Ureter (tissue), 1 donor: ENCODE measurements at regions not wholly inside any gene's neighbourhood (a gene's known extent, or its start where the extent isn't known, plus 50 kb on each side); places are given as distances from the start of the nearest gene placed in this dataset.
"Not testable (repeated sequence)": the region's sequence is repeated elsewhere in the genome, so short reads cannot be mapped to it uniquely, and the experiment has no call there.

Source experiments
- DNase-seq: peaks from one replicate; pipeline ENCODE4 v3.0.0-alpha.2; 2020; ENCODE audit warnings: low spot score
- donor health status: DM: yes; HTN: yes; CAD: no.

DNA sequence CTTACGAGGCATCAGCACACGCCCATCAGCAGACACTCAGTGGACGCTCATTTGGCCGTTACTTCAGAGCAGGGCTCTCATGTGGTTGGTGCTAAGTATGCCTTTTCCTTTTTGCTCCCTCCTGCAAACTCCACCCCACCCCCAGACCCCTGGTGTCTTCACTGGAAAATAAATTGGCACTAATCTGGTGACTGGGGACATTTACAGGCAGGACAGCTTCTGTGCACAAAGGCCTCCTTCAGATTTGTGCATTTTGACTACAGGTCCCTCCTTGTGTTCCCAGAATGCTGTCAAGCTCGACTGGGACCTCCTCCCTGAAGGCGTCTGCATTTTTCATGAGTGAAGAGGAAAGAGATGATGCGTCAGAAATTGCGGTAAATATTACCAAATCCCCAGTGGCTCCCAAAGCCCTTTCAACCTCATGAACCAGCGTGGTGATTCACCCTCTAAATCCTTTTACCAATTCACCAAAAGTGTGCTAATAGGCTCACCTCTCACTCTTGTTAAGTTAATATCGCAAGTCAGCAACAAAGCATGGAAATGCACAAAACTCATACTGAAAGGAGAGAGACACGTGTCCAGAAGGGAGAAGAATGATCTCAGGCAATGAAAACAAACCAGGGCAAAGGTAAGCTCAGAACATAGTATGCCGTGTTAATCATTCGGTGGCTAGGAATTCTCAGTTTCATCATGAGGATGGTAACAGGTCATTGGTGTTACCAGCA lies 119.0 kb downstream of the NKX6-1 start:
- no peak for DNase-seq

DNA sequence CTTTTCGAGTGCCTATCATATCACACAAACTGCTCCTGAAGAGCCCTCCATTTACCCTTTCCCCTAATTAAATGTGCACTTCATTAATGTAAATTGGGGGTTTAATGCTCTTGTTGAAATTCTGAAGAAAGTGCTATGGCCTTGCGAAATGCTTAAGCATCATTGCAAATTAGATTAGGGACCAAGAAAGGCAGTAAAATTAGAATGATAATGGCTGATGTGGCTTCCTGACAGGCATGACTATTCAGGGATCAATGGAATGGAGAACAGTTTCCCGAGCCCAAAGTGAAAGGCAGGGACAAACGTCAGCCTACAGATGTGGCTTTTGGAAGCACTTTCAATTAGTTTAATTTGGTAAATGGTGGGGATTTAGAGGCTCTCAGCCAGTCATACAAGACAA lies 120.1 kb downstream of the NKX6-1 start:
- no peak for DNase-seq

DNA sequence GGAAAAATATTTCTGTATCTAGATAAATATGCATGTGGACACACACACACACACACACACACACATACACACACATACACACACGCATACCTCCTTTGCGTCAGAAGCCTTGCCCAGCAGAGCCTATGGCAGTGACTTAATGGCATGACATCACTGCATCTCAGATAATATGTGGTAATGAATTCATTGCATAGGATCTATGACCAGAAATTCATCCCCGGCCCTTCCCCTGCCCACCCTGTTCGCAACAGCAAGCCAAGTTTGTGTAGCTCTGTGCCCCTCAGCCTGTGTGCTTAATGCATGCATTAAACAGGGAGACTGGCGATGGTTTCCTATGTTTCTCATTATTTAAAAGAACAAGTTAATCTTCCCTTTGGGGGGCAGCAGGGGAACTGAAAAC lies 120.7 kb downstream of the NKX6-1 start:
- no peak for DNase-seq

DNA sequence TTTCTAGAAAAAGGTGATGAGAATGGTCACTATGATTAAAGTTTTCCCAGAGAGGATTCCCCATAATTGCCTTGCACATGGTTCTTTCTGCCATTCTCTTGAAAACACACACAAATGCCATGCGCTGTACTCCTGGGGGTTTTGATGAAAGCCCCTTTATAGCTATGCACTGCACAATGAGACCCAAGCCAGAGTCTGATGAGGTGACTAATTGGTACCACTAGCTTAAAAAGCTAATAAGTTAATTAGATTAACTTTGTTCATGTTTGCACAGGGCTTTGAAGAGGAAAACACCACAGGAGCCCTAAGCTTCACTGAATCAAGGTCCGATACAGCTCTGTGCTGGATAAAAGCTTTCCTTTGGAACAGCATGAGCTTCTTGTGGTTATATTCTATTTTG lies 132.2 kb downstream of the NKX6-1 start:
- no peak for DNase-seq

DNA sequence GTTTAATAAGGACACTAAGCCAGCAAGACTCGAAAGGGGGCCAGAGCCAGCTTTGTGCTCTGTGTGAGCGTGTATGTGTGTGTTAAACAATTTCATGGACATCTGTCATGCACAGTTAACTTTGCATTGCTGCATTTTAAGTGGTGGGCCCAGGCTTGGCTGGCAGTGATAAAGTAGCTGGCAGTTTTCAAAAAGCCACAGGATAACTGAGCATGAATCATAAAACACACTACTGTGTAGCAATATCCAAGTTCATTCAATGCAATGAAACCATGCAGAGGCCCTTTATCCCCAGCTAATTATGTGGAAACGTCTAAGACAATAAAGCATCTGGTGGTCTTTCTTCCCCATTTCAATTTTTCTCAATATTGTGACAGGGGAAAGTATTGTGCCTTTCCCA lies 132.9 kb downstream of the NKX6-1 start:
- DNase-seq: no peak

DNA sequence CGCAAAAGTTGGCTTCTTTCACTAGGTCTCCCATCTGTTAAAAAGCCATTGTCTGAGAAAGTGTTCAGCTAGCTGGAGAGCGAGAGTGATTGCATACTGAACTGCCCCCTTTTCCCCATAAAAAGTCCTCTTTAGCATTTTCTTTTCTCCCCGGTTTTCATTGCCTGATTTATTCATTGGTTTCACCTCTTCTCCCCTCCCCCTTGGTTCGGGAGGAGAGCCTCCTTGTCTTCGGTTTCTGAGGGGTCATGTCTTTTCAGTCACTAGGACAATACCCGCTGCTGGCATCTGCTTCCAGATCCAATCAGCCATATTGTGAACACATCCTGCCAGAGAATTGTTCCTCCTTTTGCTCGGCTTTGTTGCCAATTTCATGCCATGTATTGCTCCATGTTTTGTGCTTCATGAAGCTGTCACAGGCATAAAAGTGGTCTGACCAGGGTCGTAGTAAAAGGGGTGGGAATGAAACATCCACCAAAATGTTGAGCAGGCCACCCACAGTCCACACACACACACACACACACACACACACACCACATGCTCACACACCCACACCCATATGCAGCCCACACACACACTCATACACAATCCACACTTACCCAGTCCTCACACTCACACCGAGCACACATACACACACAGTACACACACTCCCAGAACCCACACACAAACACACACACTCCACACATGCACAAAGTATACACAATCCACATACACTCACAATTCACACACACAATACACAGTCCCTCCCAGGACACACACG lies 136.0 kb downstream of the NKX6-1 start:
- DNase-seq: no peak

DNA sequence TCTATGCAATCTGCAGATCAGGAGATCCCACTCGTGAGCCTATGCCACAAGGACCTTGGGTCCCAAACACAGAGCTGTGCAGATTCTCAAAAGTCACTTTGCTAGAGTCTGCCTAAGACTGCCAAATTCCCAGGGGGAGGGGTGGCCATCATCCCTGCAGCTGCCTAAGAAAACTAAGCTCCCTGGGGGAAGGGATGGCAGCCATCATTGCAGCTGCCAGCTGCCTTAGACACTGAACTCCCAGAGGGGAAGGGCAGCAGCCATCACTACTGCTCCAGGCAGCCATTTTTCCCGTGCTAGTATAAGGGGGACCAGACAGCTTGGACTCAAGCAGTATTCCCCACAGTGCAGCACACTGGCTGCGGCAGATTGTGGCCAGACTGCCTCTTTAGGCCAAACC lies 156.9 kb downstream of the NKX6-1 start:
- no peak for DNase-seq

DNA sequence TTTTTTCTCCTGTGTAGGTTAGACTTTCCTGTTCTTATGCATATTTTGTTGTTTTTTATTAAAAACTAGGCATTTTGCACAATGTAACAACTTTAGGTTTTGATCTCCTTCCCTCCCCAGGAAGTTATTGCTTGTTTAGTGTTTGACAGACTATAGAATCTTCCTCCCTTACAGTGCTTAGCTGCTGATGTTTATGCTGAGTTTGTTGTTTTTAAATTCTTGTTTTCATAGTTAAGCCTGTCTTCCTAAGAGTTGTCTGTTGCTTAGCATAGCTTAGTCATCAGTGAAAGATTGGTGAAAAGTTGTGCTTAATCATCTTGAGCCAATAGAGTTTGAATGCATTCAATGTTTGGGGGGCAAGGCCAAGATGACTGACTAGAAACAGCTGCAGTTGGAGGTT lies 157.5 kb downstream of the NKX6-1 start:
- DNase-seq: no peak

DNA sequence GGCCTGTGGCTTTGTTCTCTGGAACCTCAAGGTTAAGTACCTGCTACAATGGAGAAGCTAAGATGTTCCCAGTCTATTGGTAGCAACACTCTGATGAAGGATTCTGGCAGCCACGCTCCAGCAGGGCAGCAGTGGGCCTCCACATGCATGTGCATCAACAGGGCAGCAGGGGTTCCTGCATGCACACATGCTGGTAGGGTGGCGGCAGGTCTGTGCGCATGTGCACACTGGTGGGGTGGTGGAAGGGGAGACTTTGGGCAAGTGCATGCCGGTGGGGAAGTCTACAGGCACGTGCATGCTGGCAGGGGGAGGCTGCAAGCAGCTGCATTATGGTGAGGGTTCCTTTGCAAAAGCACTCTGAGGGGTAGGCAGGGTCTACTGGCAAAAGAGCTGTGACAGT lies 160.7 kb downstream of the NKX6-1 start:
- DNase-seq: no peak

DNA sequence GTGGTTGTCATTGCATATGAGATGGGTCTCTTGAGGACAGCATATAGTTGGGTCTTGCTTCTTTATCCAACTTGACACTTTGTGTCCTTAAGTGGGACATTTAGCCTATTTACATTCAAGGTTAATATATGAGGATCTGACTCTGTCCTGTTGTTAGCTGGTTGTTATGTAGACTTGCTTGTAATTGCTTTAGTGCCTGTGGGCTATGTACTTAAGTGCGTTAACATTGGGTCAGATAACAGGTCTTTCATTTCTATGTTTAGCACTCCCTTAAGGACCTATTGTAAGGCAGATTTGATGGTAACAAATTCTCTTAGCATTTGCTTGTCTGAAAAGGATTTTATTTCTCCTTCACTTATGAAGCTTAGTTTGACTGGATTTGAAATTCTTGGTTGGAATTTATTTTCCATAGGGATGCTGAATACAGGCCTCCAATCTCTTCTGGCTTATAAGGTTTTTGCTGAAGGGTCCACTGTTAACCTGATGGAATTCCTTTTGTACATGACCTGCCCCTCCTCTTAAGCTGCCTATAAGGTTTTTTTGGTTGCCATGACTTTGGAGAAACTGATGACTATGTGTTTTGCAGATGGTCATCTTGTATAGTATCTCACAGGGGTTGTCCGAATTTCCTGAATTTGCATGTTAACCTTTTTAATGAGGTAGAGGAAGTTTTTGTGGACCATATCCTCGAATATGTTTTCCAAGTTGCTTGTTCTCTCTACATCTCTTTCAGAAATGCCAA lies 162.0 kb downstream of the NKX6-1 start:
- no peak for DNase-seq

DNA sequence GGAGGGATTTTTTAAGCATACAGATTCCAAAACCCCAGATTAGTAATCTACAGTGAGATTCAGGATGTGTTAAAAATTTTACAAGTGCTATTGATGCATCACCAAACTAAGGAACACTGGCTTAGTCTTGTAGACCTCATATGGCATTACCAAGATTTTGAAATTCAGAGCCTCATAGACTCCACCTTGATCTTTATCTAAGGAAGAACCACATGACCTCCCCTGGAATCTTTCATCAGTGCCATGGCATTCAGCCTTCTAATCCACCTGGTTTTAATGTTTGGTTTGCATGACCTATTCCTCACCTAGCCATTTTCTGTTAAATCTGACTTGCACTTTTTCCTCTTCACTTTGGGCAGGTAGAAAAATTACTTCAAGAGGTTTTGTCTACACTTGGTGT lies 171.6 kb downstream of the NKX6-1 start:
- no peak for DNase-seq

DNA sequence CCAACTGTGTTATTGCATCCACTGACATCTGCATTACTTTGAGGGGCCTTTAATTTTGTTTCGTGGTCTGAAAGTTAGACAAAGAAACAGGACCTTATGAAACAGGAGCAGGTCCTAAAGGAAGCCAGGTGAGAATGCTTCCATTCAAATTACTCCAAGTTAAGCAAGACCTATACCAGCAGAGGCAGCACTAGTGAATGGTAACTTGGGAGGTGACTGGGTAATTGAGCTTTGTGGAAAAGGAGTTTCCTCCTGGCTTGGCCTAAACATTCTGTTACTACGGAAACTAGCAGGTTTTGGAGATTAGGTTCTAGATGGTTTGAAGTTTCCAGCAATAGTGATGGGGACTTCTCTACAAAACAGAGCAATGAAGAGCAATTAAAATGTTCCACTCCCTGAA lies 173.5 kb downstream of the NKX6-1 start:
- no peak for DNase-seq

DNA sequence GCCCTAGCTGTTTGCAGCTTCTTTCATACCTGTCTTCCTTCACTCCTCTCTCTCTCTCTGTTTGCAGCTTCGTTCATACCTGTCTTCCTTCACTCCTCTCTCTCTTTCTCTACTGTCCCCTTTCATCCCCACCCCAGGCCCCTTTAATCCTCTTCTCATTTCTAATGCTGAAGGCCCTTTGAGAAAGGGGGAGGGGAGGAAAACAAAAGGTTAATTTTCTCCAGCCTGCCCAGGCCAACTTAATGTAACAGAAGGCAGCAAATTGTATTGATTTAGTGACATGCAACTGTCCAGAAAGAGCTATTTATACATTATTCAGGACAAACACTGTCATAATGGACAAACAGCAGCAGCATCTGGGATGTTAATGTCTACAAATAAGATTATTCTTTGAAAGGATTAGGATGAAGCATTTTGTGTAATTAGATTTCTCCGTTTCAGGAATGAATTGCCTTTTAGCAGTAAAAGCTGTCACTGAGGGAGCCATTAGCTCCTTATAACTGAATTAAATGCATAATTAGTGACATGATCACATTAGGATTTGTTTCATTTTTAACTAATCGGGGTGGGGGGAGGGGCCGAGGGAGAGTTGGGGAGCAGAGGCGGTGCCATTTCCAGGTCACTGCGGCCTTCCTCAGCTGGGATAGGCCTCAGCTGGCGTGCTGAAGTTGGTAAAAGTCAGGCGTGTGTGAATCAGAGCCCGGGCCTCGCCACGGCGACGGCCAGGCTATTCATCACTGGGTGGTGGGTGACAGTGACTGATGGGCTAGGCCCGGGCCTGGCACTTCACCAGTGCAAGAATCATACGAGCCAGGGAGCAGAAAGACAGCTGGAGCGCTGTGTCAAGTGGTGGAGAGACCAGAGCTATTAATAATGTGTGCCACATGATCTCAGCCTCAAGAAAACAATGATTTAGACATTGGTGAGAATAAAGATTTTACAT lies 174.5 kb downstream of the NKX6-1 start:
- no peak for DNase-seq

DNA sequence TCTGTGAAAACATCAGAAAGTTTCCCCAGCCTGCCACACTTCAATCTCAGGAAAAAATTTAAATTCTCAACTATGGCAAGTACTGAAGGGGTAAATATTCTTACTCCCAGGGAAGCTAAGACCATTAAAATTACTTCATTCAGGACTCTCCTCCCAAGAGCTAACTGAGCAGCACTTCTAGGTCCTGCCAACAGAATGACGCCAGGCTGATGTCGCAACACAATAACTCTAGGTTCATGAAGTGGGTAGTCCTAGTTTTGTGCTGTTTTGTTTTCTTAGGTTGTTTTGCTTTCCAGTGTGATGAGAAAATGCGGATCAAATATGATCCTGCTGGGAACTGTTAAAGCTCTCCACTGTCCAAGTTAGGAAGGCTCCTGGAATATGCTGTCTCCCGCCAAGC lies 180.0 kb downstream of the NKX6-1 start:
- DNase-seq: peak; percentile 45

DNA sequence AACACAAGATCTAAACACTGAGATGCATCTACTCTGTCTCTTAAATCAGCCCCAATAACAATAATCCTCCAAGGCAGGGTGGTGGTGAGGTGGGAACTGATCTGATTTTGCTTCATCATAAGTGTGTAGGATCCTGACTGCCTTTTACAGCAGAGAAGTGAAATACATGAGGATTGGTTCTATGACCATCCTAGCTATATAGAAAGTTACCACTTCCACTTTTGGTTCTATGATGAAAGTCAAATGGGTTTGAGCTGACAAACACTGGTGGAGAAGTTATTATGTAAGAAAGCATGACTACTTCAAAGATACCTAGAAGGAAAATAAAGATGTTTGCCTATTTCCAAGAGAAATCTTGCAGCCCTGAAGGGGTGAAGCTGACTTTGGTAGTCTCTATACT lies 181.6 kb downstream of the NKX6-1 start:
- DNase-seq: no peak

DNA sequence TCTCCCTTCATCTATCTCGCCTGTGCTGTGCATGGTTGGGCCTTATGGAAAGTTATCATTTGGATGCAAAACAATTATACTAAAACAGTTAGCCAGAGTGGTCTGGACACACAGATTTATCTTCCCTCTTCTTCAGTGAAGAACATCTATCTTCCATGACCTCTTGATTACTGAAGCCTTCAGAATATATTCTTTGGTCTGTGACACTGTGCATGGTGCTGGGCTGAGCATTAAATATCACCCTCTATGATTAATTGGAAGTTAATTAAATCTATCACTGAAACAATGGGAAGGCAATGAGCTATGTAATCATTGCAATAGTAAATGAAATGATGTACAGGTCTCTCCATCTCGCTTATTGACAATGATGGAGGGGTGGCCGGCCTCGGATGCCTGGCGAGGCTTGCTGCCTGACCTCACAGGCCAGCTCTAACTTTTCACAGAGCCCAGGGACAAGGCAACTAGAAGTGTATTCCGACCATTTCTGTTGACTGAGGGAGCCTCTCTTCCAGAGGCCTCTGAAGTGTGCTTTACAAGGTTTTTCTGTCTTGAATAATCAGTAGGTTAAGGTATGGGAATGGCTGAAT lies 186.6 kb downstream of the NKX6-1 start:
- no peak for DNase-seq

DNA sequence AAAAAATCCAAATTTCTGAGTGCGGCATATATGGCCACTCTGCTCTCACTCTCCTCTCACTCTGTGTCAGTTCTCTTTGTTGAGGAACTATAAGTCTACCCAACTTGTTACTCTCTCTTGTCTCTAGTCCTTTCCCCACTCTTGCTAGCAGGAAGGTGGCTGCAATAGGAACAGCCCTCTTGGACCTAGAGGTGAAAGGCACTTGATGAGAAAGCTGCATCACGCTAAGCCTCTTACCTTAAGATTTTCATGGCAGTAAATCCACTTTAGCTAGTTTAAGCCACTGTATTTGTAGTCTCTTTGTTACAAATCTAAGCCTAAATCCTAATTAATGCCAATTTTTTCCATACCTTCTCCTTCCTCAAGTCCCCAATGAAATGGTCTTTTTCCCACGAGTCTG lies 189.9 kb downstream of the NKX6-1 start:
- no peak for DNase-seq

DNA sequence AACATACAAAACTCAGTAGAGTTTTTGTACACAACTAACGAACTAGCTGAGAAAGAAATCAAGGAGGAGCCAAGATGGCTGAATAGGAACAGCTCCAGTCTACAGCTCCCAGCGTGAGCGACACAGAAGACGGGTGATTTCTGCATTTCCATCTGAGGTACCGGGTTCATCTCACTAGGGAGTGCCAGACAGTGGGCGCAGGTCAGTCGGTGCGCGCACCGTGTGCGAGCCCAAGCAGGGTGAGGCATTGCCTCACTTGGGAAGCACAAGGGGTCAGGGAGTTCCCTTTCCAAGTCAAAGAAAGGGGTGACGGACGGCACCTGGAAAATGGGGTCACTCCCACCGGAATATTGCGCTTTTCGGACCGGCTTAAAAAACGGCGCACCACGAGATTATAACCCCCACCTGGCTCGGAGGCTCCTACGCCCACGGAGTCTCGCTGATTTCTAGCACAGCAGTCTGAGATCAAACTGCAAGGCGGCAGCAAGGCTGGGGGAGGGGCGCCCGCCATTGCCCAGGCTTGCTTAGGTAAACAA lies 200.3 kb downstream of the NKX6-1 start:
- DNase-seq: not testable (repeated sequence)

DNA sequence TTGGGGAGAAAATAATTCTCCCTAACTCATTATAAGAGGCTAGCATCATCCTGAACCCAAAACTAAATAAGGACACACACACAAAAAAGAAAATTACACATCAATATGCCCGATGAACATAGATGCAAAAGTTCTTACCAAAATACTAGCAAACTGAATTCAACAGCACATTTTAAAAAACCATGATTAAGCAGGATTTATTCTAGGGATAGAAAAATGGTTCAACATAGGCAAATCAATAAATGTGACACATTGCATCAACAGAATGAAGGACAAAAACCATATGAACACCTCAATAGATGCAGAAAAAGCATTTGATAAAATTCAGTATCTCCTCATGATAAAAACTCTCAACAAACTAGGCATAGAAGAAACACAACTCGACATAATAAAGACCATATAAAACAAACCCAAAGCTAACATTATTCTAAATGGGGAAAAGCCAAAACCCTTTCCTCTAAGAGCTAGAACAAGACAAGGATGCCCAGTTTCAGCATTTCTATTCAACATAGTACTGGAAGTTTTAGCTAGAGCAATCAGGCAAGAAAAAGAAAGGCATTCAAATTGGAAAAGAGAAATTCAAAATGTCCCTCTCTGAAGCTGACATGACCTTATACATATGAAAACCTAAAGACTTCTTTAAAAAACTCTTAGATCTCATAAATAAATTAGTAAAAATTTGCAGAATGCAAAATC lies 200.9 kb downstream of the NKX6-1 start:
- DNase-seq: no peak

DNA sequence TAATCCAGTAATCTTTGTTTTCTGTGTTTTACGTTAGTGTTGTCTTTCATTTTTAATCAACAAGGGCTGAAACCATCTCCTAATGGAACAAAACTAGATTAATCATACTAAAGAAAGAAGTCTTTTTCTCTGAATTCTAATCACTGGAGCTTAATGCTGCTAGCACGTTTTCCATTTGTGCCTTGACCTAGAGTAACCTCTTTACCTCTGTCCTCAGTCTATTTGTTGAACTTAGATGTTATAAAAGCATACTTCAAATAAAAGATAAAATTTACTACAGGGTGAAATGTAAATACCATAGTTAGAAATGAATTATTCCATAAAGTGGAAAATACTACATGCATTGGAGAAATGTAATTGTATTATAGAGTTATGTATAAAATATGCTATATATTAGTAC lies 207.1 kb downstream of the NKX6-1 start:
- no peak for DNase-seq
